Activated CD4-positive, alpha-beta T cell treated with anti-CD3 and anti-CD28 coated beads, Interleukin-2, amount 50 U/mL, for 4 hours (primary cell): ENCODE measurements at regions not wholly inside any gene's neighbourhood (a gene's known extent, or its start where the extent isn't known, plus 50 kb on each side); places are given as distances from the start of the nearest gene placed in this dataset.

Experiments used
- DNase-seq, 2 experiments: peaks; one replicate each; pipeline ENCODE4 v3.0.0-alpha.2; 2020

GRCh38 chrX:109934935-109935334, 68.0 kb upstream of the TMEM164 start:
- DNase-seq: no peak

- DNase-seq: no peak
Measured at GRCh38 chrX:109936114-109936513, 66.8 kb upstream of the TMEM164 start.

GRCh38 chrX:109936598-109936997, 66.3 kb upstream of the TMEM164 start:
- no peak for DNase-seq

GRCh38 chrX:109939498-109939897, 63.4 kb upstream of the TMEM164 start:
- no peak for DNase-seq

GRCh38 chrX:109940411-109940810, 62.5 kb upstream of the TMEM164 start:
- no peak for DNase-seq

DNA sequence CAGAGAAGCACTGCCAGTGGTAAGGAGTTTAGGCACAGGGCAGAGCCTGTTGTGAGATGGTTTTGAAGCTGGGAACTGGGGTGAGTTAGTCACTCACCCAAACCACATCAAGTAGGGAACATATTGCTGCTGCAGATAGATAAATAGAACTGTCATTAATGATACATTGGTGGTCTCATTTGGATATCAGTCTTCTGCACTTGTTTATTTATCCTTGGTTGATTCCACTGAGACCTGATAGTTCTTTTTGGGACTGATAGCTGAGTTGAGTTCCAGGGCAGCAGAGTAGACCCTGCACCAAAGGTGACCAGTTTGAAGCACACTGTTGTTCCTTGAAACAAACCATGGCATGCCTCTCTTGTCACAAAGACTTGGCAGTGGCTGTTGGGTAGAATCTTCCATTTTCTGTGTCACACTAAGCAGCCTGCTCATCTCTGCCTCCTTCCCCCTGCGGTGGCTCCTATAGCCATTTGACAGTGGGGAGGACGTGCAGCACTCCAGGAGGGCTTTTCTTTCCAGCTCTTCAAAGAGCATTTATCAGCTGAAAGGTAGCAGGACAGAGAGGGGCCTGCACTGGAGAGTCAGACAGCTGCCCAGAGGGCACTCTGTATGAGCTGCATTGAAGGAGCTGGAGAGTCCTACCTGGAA, 59.7 kb upstream of the TMEM164 start:
- DNase-seq: no peak

GRCh38 chrX:109943740-109944092, 59.2 kb upstream of the TMEM164 start:
- no peak for DNase-seq

GRCh38 chrX:109952050-109952449, 50.9 kb upstream of the TMEM164 start:
- no peak for DNase-seq

DNA sequence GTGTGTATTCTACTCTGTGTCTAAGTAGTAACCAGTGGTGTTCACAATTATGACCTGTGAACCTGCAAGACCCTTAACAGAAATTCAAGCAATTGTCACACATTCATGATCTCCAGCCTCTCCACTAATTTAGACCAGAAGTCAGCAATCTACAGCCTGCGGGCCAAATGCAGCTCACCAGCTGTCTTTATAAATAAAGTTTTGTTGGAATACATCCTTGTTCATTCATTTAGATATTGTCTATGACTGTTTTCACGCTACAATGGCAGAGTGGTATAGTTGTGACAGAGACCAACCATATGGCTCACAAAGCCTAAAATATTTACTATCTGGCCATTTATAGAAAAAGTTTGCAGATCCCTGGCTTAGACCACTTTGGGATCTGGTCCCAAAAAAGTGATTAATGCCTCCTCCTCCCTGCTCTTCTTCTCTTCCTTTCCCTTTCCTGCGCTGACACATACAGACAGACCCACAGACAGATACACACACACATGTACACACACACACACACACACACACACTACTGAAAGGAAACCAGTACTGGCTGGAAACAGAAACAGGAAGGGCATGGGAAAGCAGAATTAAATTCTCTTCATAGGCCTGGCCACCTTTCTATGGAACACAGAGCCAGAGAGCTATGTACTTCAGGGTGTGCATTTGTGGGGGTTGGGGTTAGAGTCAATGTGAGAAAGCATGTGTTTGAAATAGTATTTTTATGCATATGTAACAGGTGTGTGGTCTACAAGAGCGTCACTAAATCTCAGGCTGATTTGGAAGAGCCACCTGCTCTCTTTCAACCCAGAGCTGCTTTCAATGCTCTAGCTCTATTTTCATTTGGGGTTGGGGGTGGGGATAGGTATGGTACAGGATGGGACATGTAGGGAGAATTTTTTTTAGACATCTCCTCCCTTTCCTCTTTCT, 49.7 kb upstream of the TMEM164 start:
- DNase-seq: no peak
